ENCODE measurements at regions not wholly inside any gene's neighbourhood (a gene's known extent, or its start where the extent isn't known, plus 50 kb on each side); places are given as distances from the start of the nearest gene placed in this dataset.

- Histone ChIP-seq H3K4me3 (ENCODE audit: low read depth, low read length) (no peak overlapping the region), H3K27me3 (ENCODE audit: control insufficient read depth, insufficient read depth, low read length) (no peaks in the 10 kb centered on the region), H3K36me3 (ENCODE audit: control insufficient read depth, insufficient read depth, low read length) (no peaks in the 10 kb centered on the region)
- TF ChIP-seq CTCF (IDR thresholded peaks at IDR 0.05; ENCODE audit: insufficient read depth, low read depth, low read length): no peak
- DNase-seq (ENCODE audit: low read depth): no peak
- ChIA-PET POLR2A (no interaction called here), CTCF (interaction anchor here (1.0 to 1.5 kb wide), 2 partner anchors 11 to 14 kb away, joined by 3 read pairs; no protein-coding TSS in a partner anchor)
These were observed 81.4 kb upstream of the KRAS start for GRCh38 chr12:25332143-25332542.

- ChIA-PET CTCF (interaction anchor here (0.7 kb wide), 1 partner anchor 19 kb away, joined by 3 read pairs; no protein-coding TSS in a partner anchor), POLR2A (no interaction called here)
- Histone ChIP-seq H3K4me3 (ENCODE audit: low read depth, low read length) (no peak overlapping the region), H3K27me3 (ENCODE audit: control insufficient read depth, insufficient read depth, low read length) (no peaks in the 10 kb centered on the region), H3K36me3 (ENCODE audit: control insufficient read depth, insufficient read depth, low read length) (no peaks in the 10 kb centered on the region)
- DNase-seq (ENCODE audit: low read depth): no peak
- no peak for TF ChIP-seq CTCF (IDR thresholded peaks at IDR 0.05; ENCODE audit: insufficient read depth, low read depth, low read length)
These were observed 77.5 kb upstream of the KRAS start for GRCh38 chr12:25328072-25328712.

- no peaks in the 10 kb centered on the region for H3K27me3 ChIP-seq (ENCODE audit: control insufficient read depth, insufficient read depth, low read length)
These were observed 76.6 kb upstream of the KRAS start for GRCh38 chr12:25327321-25327720.

GRCh38 chr12:25326326-25326725 is 75.6 kb upstream of the KRAS start:
- CTCF ChIA-PET: no interaction called here
- no peak for DNase-seq (ENCODE audit: low read depth)
- POLR2A ChIA-PET: no interaction called here
- TF ChIP-seq CTCF (IDR thresholded peaks at IDR 0.05; ENCODE audit: insufficient read depth, low read depth, low read length): no peak
- H3K4me3 ChIP-seq (ENCODE audit: low read depth, low read length): no peak overlapping the region
- H3K36me3 ChIP-seq (ENCODE audit: control insufficient read depth, insufficient read depth, low read length): no peaks in the 10 kb centered on the region
- H3K27me3 ChIP-seq (ENCODE audit: control insufficient read depth, insufficient read depth, low read length): no peaks in the 10 kb centered on the region

More at GRCh38 chr12:25327321-25327720, 76.6 kb upstream of the KRAS start:
- Histone ChIP-seq H3K4me3 (ENCODE audit: low read depth, low read length) (no peak overlapping the region), H3K36me3 (ENCODE audit: control insufficient read depth, insufficient read depth, low read length) (no peaks in the 10 kb centered on the region)
- POLR2A ChIA-PET: no interaction called here
- no peak for DNase-seq (ENCODE audit: low read depth)
- no peak for TF ChIP-seq CTCF (IDR thresholded peaks at IDR 0.05; ENCODE audit: insufficient read depth, low read depth, low read length)
- CTCF ChIA-PET: interaction anchor here (0.7 kb wide), 1 partner anchor 15 kb away, joined by 3 read pairs; no protein-coding TSS in a partner anchor

GRCh38 chr12:25324861-25325260 is 74.1 kb upstream of the KRAS start:
- CTCF ChIA-PET: no interaction called here
- H3K4me3 ChIP-seq (ENCODE audit: low read depth, low read length): no peak overlapping the region
- no peaks in the 10 kb centered on the region for H3K36me3 ChIP-seq (ENCODE audit: control insufficient read depth, insufficient read depth, low read length)
- no peak for DNase-seq (ENCODE audit: low read depth)
- TF ChIP-seq CTCF (IDR thresholded peaks at IDR 0.05; ENCODE audit: insufficient read depth, low read depth, low read length): no peak
- no peaks in the 10 kb centered on the region for H3K27me3 ChIP-seq (ENCODE audit: control insufficient read depth, insufficient read depth, low read length)
- POLR2A ChIA-PET: no interaction called here
